SH-SY5Y (cell line): ENCODE measurements at regions not wholly inside any gene's neighbourhood (a gene's known extent, or its start where the extent isn't known, plus 50 kb on each side); places are given as distances from the start of the nearest gene placed in this dataset.

Source experiments
- GATA2 ChIP-seq: IDR thresholded peaks from 2 replicates; pipeline ENCODE4 v1.6.1; 2011; ENCODE audit warnings: mild to moderate bottlenecking, low read depth, low read length
- GATA3 ChIP-seq: IDR thresholded peaks from 2 replicates; pipeline ENCODE4 v1.6.1; 2011; ENCODE audit warnings: low read depth, mild to moderate bottlenecking, low read length, moderate library complexity

DNA sequence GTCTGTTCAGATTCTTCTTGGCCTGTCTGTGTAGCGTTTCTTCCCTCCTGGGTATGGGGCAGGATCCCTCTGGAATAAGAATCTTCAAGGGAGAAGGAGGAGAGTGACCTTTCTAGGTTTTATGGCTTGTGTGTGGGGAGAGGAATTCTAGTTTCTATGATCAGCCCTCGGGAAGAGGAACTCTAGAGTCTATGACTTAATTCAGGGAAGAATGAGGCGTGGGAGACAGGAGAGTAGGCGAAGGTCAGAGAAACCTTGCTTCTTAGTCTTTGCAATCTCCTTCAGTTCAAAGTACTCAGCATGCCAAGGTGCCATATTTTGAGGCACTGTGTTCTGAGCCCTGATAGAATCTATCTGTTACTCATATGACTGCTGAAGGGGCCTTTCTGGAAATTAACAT is 99.2 kb upstream of the C3orf80 start:
- TF ChIP-seq GATA2 (no peak), GATA3 (no peak)
